NCI-H2196 (cell line): ENCODE measurements at regions not wholly inside any gene's neighbourhood (a gene's known extent, or its start where the extent isn't known, plus 50 kb on each side); places are given as distances from the start of the nearest gene placed in this dataset.
"Not testable (repeated sequence)": the region's sequence is repeated elsewhere in the genome, so short reads cannot be mapped to it uniquely, and the experiment has no call there.

Experiments used
- DNase-seq: peaks from one replicate; lab custom pipeline; 2025; ENCODE audit not compliant: unreplicated experiment; lab: John Stamatoyannopoulos, UW

- no peak for DNase-seq
Measured at GRCh38 chr15:62895139-62895866, 147.2 kb upstream of the TPM1 start.

GRCh38 chr15:62895905-62896316, 146.6 kb upstream of the TPM1 start:
- no peak for DNase-seq

DNA sequence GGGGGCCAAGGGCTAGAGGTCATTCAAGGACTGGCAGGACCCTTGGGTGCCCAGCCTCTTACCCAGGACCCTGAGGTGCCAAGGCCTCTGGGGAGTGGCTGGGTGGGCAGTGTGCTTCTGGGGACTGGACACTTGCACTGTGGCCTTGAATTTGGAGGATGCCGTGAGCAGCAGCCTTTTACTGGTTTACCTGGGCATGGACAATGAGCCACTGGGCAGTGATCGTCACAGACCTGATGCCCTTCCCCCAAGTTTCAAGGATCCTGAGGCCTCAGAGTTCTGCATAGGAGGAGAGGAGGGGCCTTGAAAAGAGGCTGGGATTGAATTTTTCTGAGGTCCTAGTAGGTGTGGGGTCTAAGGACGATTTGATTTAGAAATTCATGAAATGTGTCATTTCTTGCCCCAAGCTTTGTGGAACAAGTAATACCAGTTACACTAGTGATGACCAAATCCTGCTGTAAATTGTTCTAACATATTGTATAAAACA, 146.1 kb upstream of the TPM1 start:
- DNase-seq = no peak

DNA sequence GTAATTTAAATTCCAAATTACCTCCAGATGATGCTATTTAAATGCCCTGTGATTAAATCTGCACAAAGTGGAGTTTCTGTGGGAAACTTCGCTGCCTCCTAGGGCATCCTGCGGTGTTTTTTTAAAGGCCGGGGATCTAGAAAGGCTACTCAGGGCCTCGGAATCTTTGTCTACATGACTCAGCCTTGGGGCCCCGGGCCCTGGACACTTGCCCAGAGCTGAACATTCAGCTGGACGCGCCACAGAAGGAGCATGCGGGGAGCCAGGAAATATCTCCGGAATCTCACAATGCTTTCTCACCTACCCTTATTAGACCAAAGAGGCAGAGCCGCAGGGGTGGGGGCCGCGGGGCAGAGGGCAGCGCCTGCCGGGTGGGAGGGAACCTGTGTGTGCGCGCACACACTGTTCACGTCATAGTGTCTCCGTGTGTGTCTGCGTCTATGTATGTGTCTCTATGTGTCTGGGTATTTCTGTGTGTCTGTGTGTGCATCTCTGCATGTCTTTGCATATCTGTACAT, 145.5 kb upstream of the TPM1 start:
- DNase-seq = no peak

GRCh38 chr15:62897634-62898033, 144.9 kb upstream of the TPM1 start:
- DNase-seq = no peak

- peak; percentile 16 for DNase-seq
Measured at GRCh38 chr15:62899090-62899493, 143.5 kb upstream of the TPM1 start.

GRCh38 chr15:62900071-62900802, 142.3 kb upstream of the TPM1 start:
- no peak for DNase-seq

- DNase-seq = no peak
Measured at GRCh38 chr15:62901087-62901486, 141.5 kb upstream of the TPM1 start.

DNA sequence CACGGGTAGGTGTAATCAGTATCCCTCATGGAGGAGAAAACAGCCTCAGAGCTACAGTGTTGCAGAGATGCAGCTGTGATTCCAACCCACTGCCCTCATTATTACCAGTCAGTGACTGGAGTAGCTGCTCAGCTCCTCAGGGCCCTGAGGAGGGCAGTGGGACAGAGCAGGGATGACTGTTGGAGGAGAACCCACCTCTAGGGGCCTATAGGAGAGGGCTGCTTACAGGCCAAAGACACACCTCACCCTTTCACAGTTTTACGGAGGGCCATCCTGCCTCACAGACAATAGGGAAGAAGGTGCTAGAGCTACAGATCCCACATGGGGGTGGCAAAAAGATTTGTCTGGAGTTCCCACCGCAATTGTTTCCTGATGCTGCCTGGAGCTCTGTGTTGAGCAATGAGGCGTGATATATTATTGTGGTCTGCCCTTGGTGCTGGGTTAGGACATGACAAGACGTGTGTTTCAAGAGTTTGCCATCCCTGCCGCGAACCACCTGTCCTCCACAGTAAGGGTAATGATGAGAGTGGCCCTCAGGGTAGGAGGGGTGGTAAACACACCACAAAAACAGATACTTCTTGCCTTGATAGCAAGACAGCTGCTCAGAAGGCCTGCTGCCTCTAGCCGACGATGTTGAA, 140.5 kb upstream of the TPM1 start:
- no peak for DNase-seq

GRCh38 chr15:62902821-62903220, 139.7 kb upstream of the TPM1 start:
- DNase-seq = no peak

DNA sequence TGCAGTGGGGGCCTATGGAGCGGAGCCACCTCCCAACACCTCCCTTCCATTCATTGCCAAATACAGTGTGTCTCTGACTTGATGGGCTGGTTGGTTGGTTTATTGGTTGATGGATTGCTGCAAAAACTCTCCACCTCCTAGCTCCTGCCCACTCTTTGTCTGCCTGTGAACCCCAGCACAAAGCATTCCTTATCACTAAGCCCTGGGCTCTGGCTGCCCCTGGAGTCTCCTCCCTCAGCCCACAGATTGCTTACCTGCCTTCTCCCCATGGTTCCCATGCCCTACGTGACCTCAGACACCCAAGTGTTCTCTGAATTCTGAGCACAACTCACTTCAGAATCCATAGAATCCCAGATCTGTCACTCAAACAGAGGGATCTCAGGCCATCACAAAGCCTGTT, 139.1 kb upstream of the TPM1 start:
- DNase-seq = no peak

DNA sequence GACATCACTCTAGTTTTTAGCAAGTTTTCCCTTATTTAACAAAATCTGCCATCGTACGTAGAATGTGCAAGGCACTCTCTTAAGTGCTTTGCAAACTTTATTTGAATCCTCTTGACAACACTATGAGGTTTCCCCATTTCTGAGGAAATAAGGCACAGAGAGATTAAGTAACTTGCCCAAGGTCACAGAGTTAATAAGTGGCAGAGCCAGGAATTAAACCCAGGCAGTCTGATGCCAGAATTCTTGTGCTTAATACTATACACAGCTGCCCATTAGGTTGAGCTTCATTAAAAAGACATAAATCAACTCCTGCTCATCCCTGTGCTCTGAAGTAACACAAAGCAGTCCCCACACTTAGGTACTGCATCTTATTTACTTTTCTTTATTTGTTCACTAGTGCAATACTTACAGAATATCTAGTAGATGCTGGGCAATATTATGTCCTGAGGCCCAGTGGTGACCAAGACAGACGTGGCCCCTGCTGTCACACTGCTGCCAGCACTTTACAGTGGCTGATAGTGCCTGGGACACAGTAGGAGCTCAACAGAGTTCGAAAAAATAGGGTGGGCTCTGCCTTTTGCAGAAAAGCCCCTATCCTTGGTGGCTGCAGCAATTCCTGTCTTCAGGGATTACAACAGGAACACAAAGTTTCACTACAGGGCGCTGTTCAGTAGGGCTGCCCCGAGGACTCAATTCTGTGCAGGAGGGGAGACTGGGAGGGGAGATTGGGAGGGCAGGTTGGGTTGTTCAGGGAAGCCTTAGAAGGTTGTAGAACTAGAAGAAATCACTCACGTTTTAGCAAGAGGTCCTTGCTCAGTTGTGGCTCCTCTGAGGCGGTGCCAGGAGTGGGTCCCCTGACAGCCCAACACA, 138.3 kb upstream of the TPM1 start:
- DNase-seq = no peak

GRCh38 chr15:62906627-62907026, 135.9 kb upstream of the TPM1 start:
- DNase-seq = no peak

DNA sequence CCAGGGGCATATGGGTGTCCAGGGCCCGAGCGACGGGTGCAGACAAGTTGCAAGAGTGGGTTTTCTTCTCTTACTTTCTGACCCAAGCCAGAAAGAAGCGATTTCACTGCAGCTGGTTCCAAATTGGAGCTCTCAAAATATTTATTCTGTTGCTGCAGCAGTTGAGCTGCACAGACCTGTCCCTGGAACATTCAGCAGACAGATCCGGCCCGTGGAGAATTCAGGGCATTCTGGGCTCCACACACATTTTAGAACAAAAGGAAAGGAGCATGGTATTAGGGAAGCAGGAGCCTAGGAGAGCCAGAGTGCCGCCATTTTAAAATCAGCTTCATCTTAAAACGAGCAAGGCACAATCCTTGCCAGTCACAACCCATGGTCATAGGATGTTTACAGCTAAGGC, 135.3 kb upstream of the TPM1 start:
- no peak for DNase-seq

DNA sequence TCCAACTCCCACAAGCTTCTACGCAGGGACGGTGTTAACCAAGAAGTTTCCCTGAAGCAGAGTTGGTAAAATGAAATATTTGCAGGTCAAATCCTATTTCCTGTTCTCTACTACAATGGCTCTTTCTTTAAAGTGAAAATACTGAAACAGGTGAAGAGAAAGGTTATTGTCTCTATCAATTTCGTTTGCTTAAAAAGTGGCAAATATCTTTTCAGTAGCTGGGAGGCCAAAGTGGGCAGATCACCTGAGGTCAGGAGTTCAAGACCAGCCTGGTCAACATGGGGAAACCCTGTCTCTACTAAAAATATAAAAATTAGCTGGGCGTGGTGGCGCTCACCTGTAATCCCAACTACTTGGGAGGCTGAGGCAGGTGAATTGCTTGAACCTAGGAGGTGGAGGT, 134.2 kb upstream of the TPM1 start:
- DNase-seq = not testable (repeated sequence)

DNA sequence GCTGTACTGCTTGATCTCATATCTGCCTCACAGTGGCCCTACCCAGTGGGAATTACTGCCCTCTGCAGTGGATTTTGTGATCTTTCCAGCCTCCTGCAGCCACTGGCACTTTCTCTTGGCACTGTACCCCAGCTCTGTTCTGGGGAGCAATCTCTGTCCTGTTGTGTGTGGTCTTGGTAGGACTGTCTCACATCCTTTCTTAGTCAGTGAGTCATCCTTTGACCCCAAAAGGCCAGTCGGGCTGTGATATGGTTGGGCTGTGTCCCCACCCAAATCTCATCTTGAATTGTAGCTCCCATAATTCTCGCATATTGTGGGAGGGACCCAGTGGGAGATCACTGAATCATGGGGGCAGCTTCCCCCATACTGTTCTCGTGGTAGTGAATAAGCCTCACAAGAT, 133.3 kb upstream of the TPM1 start:
- no peak for DNase-seq

GRCh38 chr15:62912282-62912681, 130.3 kb upstream of the TPM1 start:
- no peak for DNase-seq

DNA sequence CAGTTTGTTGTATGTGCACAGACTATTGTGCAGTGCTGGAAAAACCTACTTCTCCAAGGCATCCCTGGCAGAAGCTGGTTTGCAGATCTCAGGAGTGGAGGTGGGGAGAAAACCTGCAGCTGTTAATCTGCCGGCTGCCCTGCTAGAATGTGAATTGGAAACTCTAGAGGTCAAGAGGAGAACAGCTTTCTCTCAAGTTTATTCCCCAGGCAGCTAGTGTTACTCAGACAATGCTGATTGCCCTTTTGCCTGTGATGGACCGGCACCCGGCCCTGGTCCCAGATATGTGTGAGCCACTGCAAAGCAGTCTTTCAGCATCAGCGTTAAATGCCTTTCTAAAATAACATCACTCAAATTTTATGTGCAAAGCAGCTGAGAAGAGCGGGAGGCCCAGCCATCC, 129.7 kb upstream of the TPM1 start:
- DNase-seq = no peak

GRCh38 chr15:62913246-62913645, 129.3 kb upstream of the TPM1 start:
- DNase-seq = no peak

- no peak for DNase-seq
Measured at GRCh38 chr15:62914461-62915079, 128.0 kb upstream of the TPM1 start.
